GM12875 (cell line): ENCODE measurements at regions not wholly inside any gene's neighbourhood (a gene's known extent, or its start where the extent isn't known, plus 50 kb on each side); places are given as distances from the start of the nearest gene placed in this dataset.

Experiments used
- H3K4me3 ChIP-seq: one replicate; pipeline ENCODE4 v1.5.1; 2011; ENCODE audit warnings: low read depth, low read length, control low read depth
- TF ChIP-seq, protein P1 (sequence below): IDR thresholded peaks from 2 replicates; pipeline ENCODE4 v1.5.1; 2011; ENCODE audit warnings: low read depth, mild to moderate bottlenecking, control low read depth, inconsistent platforms, low read length, moderate library complexity, borderline replicate concordance; ENCODE audit not compliant: insufficient read depth

DNA sequence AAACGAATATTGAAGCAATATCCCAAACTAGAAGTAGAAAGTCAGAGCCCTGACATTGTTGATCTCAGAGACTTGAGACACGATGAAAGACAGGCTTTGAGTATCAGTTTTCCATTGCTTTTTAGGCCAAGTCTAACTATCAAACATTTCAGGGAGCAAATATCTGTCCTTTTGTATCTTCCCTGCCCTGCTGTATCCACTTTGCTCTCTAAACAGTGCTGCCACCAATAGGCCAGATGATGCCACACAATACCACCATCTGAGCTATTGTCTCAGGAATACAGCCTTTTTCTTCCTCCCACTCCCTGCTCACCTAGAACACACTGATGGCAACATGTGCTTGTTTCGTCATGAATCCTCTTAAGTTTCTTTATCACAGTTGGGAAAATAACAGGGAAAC is 62.6 kb upstream of the SPAG17 start:
- TF ChIP-seq, protein P1, sequence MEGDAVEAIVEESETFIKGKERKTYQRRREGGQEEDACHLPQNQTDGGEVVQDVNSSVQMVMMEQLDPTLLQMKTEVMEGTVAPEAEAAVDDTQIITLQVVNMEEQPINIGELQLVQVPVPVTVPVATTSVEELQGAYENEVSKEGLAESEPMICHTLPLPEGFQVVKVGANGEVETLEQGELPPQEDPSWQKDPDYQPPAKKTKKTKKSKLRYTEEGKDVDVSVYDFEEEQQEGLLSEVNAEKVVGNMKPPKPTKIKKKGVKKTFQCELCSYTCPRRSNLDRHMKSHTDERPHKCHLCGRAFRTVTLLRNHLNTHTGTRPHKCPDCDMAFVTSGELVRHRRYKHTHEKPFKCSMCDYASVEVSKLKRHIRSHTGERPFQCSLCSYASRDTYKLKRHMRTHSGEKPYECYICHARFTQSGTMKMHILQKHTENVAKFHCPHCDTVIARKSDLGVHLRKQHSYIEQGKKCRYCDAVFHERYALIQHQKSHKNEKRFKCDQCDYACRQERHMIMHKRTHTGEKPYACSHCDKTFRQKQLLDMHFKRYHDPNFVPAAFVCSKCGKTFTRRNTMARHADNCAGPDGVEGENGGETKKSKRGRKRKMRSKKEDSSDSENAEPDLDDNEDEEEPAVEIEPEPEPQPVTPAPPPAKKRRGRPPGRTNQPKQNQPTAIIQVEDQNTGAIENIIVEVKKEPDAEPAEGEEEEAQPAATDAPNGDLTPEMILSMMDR, result peak; percentile 34; the same call in 1 of the 2 replicates
- H3K4me3 ChIP-seq, result no peak overlapping the region

DNA sequence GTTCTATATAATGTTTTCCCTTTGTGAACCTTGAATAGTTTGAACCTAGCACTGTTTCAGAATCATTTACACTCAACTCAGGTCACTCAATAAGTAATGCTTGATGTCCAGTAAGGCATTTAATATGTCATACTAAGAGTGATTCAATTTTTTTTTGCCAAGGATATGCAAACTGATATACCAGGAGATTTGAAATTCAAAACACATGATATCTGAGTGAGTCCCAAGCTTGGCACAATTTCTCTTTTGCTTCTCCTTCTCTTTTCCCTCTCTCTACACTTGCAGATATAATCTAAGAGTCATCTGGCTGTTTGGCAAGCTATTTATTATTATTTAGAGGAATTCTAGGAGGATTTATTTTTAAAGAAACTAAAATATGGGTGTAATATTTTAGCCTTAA is 61.6 kb upstream of the SPAG17 start:
- no peak overlapping the region for H3K4me3 ChIP-seq
- TF ChIP-seq, protein P1, result no peak

- no peak overlapping the region for H3K4me3 ChIP-seq
- TF ChIP-seq, protein P1, result no peak
Observed at GRCh38 chr1:118244194-118244593, 59.2 kb upstream of the SPAG17 start.

- TF ChIP-seq, protein P1, result no peak
- no peak overlapping the region for H3K4me3 ChIP-seq
Observed at GRCh38 chr1:118243269-118243668, 58.2 kb upstream of the SPAG17 start.
